Endothelial cell of umbilical vein (primary cell): ENCODE measurements at regions not wholly inside any gene's neighbourhood (a gene's known extent, or its start where the extent isn't known, plus 50 kb on each side); places are given as distances from the start of the nearest gene placed in this dataset.

Experiments used
- GATA2 ChIP-seq: IDR thresholded peaks from 2 replicates; pipeline ENCODE4 v1.7.0; 2011; ENCODE audit warnings: low read depth, mild to moderate bottlenecking, moderate library complexity, mixed read lengths, low read length; ENCODE audit not compliant: insufficient read length, insufficient read depth
- TF ChIP-seq, protein P1 (sequence below), 2 donors: IDR thresholded peaks; 1 replicate in 1 of 2; 2 replicates in 1 of 2; pipeline ENCODE4 v1.5.1; 2011; ENCODE audit warnings: low read length in 2 of 2, mild to moderate bottlenecking in 2 of 2, moderate library complexity in 2 of 2, control low read depth in 1 of 2, inconsistent platforms in 1 of 2, low read depth in 1 of 2; ENCODE audit not compliant: insufficient read depth in 1 of 2; ENCODE audit errors: extremely low read depth in 1 of 2
- TF ChIP-seq, protein P2 (sequence below): IDR thresholded peaks from 2 replicates; pipeline ENCODE4 v1.6.1; 2011; ENCODE audit not compliant: insufficient read depth, insufficient read length

DNA sequence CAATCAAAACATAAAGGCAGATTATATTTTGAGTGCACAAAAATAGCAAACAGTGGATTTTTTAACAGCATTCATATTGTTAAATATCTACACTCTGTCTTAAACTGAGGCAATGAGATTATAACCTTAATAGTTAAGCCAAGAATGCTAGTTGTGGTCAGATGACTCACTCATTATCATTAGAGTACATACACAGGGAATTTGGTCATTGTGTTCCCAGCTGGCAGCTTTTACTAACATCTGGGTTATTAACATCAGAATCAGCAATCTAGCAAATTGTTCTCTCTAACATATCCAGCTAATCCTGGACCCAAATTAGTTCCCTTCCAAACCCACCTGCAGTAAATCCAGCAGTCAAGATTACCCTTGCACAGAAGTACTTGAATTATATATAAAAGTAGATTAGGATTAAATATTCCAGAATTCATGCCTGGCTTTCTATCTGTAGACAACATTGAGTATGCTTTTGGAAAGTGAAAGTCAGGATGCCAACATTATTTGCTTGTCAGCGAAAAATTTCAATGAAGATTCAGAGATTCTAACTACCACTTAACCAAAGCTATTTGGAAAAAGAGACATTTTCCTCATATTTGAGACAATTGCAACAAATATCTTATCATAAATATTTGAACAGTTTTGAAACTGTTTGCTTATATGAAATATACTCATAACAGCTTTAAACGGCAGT, 1035.6 kb upstream of the PHF14 start:
- TF ChIP-seq GATA2: no peak
- TF ChIP-seq, protein P1, sequence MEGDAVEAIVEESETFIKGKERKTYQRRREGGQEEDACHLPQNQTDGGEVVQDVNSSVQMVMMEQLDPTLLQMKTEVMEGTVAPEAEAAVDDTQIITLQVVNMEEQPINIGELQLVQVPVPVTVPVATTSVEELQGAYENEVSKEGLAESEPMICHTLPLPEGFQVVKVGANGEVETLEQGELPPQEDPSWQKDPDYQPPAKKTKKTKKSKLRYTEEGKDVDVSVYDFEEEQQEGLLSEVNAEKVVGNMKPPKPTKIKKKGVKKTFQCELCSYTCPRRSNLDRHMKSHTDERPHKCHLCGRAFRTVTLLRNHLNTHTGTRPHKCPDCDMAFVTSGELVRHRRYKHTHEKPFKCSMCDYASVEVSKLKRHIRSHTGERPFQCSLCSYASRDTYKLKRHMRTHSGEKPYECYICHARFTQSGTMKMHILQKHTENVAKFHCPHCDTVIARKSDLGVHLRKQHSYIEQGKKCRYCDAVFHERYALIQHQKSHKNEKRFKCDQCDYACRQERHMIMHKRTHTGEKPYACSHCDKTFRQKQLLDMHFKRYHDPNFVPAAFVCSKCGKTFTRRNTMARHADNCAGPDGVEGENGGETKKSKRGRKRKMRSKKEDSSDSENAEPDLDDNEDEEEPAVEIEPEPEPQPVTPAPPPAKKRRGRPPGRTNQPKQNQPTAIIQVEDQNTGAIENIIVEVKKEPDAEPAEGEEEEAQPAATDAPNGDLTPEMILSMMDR (IDR thresholded peaks at IDR 0.05; ENCODE audit: extremely low read depth in 1 of 2, insufficient read depth in 1 of 2, low read depth in 1 of 2, low read length in 2 of 2): no peak
- TF ChIP-seq, protein P2, sequence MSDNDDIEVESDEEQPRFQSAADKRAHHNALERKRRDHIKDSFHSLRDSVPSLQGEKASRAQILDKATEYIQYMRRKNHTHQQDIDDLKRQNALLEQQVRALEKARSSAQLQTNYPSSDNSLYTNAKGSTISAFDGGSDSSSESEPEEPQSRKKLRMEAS: no peak
